ENCODE measurements at regions not wholly inside any gene's neighbourhood (a gene's known extent, or its start where the extent isn't known, plus 50 kb on each side); places are given as distances from the start of the nearest gene placed in this dataset.

DNA sequence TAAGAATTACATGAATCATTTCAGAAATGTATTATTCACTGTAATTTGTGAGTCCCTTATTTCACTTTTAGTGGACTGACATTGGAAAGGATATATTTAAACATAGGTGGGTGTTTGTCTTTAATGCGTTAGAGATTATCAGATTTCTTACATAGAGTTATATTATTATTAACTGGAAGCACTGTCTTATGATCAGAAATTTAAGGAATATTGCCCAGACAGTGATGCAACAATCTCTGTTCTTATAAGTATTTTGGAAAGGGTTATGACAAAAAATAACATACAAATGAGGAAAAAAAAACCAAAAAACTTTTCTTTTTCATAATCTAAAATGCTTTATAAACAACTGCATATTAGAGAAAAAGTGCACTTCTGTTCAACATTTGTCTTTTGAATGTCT, 836.6 kb downstream of the SLC6A15 start:
- Mint-ChIP-seq H3K36me3 (ENCODE audit: low read depth) (no peaks in the 10 kb centered on the region), H3K27ac (no peak overlapping the region), H3K27me3 (no peaks in the 10 kb centered on the region), H3K4me3 (no peak overlapping the region), H3K4me1 (ENCODE audit: low read depth) (no peaks in the 10 kb centered on the region), H3K9me3 (peaks cover 6% of the 10 kb centered on the region)
- ChIA-PET POLR2A (no interaction called here), CTCF (no interaction called here)
- DNase-seq (no peak), ATAC-seq (no peak)
- TF ChIP-seq, protein P1, sequence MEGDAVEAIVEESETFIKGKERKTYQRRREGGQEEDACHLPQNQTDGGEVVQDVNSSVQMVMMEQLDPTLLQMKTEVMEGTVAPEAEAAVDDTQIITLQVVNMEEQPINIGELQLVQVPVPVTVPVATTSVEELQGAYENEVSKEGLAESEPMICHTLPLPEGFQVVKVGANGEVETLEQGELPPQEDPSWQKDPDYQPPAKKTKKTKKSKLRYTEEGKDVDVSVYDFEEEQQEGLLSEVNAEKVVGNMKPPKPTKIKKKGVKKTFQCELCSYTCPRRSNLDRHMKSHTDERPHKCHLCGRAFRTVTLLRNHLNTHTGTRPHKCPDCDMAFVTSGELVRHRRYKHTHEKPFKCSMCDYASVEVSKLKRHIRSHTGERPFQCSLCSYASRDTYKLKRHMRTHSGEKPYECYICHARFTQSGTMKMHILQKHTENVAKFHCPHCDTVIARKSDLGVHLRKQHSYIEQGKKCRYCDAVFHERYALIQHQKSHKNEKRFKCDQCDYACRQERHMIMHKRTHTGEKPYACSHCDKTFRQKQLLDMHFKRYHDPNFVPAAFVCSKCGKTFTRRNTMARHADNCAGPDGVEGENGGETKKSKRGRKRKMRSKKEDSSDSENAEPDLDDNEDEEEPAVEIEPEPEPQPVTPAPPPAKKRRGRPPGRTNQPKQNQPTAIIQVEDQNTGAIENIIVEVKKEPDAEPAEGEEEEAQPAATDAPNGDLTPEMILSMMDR (IDR thresholded peaks at IDR 0.05), result no peak
- intact Hi-C loops (cut with micrococcal nuclease), result no loop called here

- CTCF ChIA-PET, result no interaction called here
- H3K27me3 Mint-ChIP-seq, result no peaks in the 10 kb centered on the region
- H3K9me3 Mint-ChIP-seq, result peaks cover 6% of the 10 kb centered on the region
- no peak overlapping the region for H3K27ac Mint-ChIP-seq
- no peaks in the 10 kb centered on the region for H3K36me3 Mint-ChIP-seq (ENCODE audit: low read depth)
- no peak overlapping the region for H3K4me3 Mint-ChIP-seq
- DNase-seq, result no peak
- no peak for ATAC-seq
- POLR2A ChIA-PET, result no interaction called here
- TF ChIP-seq, protein P1 (IDR thresholded peaks at IDR 0.05), result no peak
- intact Hi-C loops (cut with micrococcal nuclease), result no loop called here
- H3K4me1 Mint-ChIP-seq (ENCODE audit: low read depth), result no peaks in the 10 kb centered on the region
Measured at GRCh38 chr12:84073401-84073800, 839.2 kb downstream of the SLC6A15 start.

GRCh38 chr12:84072961-84073360, 839.6 kb downstream of the SLC6A15 start:
- Mint-ChIP-seq H3K4me1 (ENCODE audit: low read depth) (no peaks in the 10 kb centered on the region), H3K36me3 (ENCODE audit: low read depth) (no peaks in the 10 kb centered on the region), H3K4me3 (no peak overlapping the region), H3K27ac (no peak overlapping the region), H3K9me3 (peaks cover 6% of the 10 kb centered on the region), H3K27me3 (no peaks in the 10 kb centered on the region)
- ATAC-seq (no peak), DNase-seq (no peak)
- POLR2A ChIA-PET, result no interaction called here
- TF ChIP-seq, protein P1 (IDR thresholded peaks at IDR 0.05), result no peak
- CTCF ChIA-PET, result no interaction called here
- intact Hi-C loops (cut with micrococcal nuclease), result no loop called here

DNA sequence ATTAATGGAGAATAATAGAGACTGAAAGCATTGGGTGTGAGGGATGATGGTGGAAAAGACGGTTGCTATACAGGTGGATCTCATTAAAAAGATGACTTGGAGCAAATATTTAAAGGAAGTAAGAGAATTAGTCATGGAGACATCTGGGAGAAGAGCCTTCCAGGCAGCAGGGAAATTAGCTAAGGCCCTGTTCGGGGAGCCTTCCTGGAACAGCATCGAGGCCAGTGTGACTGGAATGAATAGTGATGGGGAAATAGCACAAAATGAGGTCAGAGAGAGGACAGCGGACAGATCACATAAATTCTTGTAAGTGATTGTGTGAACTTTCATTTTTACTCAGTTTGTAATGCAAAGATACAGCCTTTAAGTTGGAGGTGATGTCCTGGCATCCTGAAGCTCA, 842.3 kb downstream of the SLC6A15 start:
- DNase-seq (no peak), ATAC-seq (no peak)
- intact Hi-C loops (cut with micrococcal nuclease), result no loop called here
- POLR2A ChIA-PET, result no interaction called here
- H3K27me3 Mint-ChIP-seq, result no peaks in the 10 kb centered on the region
- no peak overlapping the region for H3K4me3 Mint-ChIP-seq
- H3K4me1 Mint-ChIP-seq (ENCODE audit: low read depth), result no peaks in the 10 kb centered on the region
- TF ChIP-seq, protein P1 (IDR thresholded peaks at IDR 0.05), result no peak
- peaks cover 6% of the 10 kb centered on the region for H3K9me3 Mint-ChIP-seq
- no peak overlapping the region for H3K27ac Mint-ChIP-seq
- H3K36me3 Mint-ChIP-seq (ENCODE audit: low read depth), result no peaks in the 10 kb centered on the region
- CTCF ChIA-PET, result no interaction called here

GRCh38 chr12:84069699-84070098, 842.9 kb downstream of the SLC6A15 start:
- Mint-ChIP-seq H3K4me3 (no peak overlapping the region), H3K9me3 (peaks cover 4% of the 10 kb centered on the region), H3K27me3 (no peaks in the 10 kb centered on the region), H3K4me1 (ENCODE audit: low read depth) (no peaks in the 10 kb centered on the region), H3K27ac (no peak overlapping the region), H3K36me3 (ENCODE audit: low read depth) (no peaks in the 10 kb centered on the region)
- DNase-seq (no peak), ATAC-seq (no peak)
- POLR2A ChIA-PET, result no interaction called here
- TF ChIP-seq, protein P1 (IDR thresholded peaks at IDR 0.05), result no peak
- intact Hi-C loops (cut with micrococcal nuclease), result no loop called here
- CTCF ChIA-PET, result no interaction called here

Data from activated CD8-positive, alpha-beta T cell treated with anti-CD3 and anti-CD28 coated beads for 36 hours (primary cell).